HAP-1 (cell line): ENCODE measurements at regions not wholly inside any gene's neighbourhood (a gene's known extent, or its start where the extent isn't known, plus 50 kb on each side); places are given as distances from the start of the nearest gene placed in this dataset.

Source experiments
- DNase-seq, 2 experiments: peaks; one replicate each; pipeline ENCODE4 v3.0.0-alpha.2; 2016 to 2020; ENCODE audit warnings: low spot score in 2 of 2
- H3K27me3 ChIP-seq: fragments of 250-450 bp; sonication (Bioruptor Pico); 2 replicates; pipeline ENCODE4 v1.5.1; 2020; ENCODE audit warnings: low read depth, mild to moderate bottlenecking, moderate library complexity
- H3K36me3 ChIP-seq: fragments of 250-450 bp; sonication (Bioruptor Pico); replicated peaks from 2 replicates; pipeline ENCODE4 v1.5.1; 2020; ENCODE audit warnings: mild to moderate bottlenecking
- H3K4me1 ChIP-seq: fragments of 250-450 bp; sonication (Bioruptor Pico); 2 replicates; pipeline ENCODE4 v1.5.1; 2020; ENCODE audit warnings: mild to moderate bottlenecking
- H3K4me3 ChIP-seq: fragments of 250-450 bp; sonication (Bioruptor Pico); 2 replicates; pipeline ENCODE4 v1.5.1; 2020; ENCODE audit warnings: mild to moderate bottlenecking, moderate library complexity
- H3K9me3 ChIP-seq: fragments of 250-450 bp; sonication (Bioruptor Pico); 2 replicates; pipeline ENCODE4 v1.5.1; 2020; ENCODE audit warnings: mild to moderate bottlenecking, moderate library complexity
- in situ Hi-C: fragments of 300-500 bp; cut with MboI; formaldehyde crosslinking; loops from 3 replicates; pipeline ENCODE4 v1.14.3; 2020; ENCODE audit warnings: low sequenced_read_pairs, inconsistent platforms, mixed read lengths

- Histone ChIP-seq H3K4me1 (no peaks in the 10 kb centered on the region), H3K9me3 (no peaks in the 10 kb centered on the region), H3K27me3 (no peaks in the 10 kb centered on the region; the same call in 1 of the 2 replicates), H3K4me3 (no peak overlapping the region), H3K36me3 (no peaks in the 10 kb centered on the region)
- in situ Hi-C loops: no loop called here
- DNase-seq: no peak
Observed at GRCh38 chr17:55584861-55585260, 73.6 kb upstream of the SMIM36 start.

GRCh38 chr17:55584055-55584685 is 72.9 kb upstream of the SMIM36 start:
- H3K27me3 ChIP-seq: no peaks in the 10 kb centered on the region; the same call in 1 of the 2 replicates
- in situ Hi-C loops: no loop called here
- no peak for DNase-seq
- no peaks in the 10 kb centered on the region for H3K9me3 ChIP-seq
- H3K4me3 ChIP-seq: no peak overlapping the region
- no peaks in the 10 kb centered on the region for H3K4me1 ChIP-seq
- H3K36me3 ChIP-seq: no peaks in the 10 kb centered on the region

GRCh38 chr17:55582897-55583296 is 71.6 kb upstream of the SMIM36 start:
- H3K4me1 ChIP-seq: no peaks in the 10 kb centered on the region
- no peaks in the 10 kb centered on the region for H3K9me3 ChIP-seq
- H3K27me3 ChIP-seq: no peaks in the 10 kb centered on the region; the same call in 1 of the 2 replicates
- DNase-seq: no peak
- no peaks in the 10 kb centered on the region for H3K36me3 ChIP-seq
- in situ Hi-C loops: no loop called here
- no peak overlapping the region for H3K4me3 ChIP-seq

GRCh38 chr17:55580596-55581133 is 69.4 kb upstream of the SMIM36 start:
- H3K36me3 ChIP-seq: no peaks in the 10 kb centered on the region
- no peaks in the 10 kb centered on the region for H3K9me3 ChIP-seq
- H3K4me3 ChIP-seq: no peak overlapping the region
- in situ Hi-C loops: no loop called here
- DNase-seq: no peak
- H3K4me1 ChIP-seq: no peaks in the 10 kb centered on the region
- no peaks in the 10 kb centered on the region; the same call in 1 of the 2 replicates for H3K27me3 ChIP-seq

- Histone ChIP-seq H3K36me3 (no peaks in the 10 kb centered on the region), H3K9me3 (no peaks in the 10 kb centered on the region), H3K4me3 (no peak overlapping the region), H3K27me3 (no peaks in the 10 kb centered on the region; the same call in 1 of the 2 replicates), H3K4me1 (no peaks in the 10 kb centered on the region)
- in situ Hi-C loops: no loop called here
- peak in 1 of 2 experiments; percentile 26 for DNase-seq
Observed at GRCh38 chr17:55577687-55578086, 66.4 kb upstream of the SMIM36 start.

GRCh38 chr17:55576996-55577586 is 65.8 kb upstream of the SMIM36 start:
- no peak for DNase-seq
- in situ Hi-C loops: no loop called here
- no peaks in the 10 kb centered on the region for H3K9me3 ChIP-seq
- no peak overlapping the region for H3K4me3 ChIP-seq
- H3K4me1 ChIP-seq: no peaks in the 10 kb centered on the region
- no peaks in the 10 kb centered on the region; the same call in 1 of the 2 replicates for H3K27me3 ChIP-seq
- no peaks in the 10 kb centered on the region for H3K36me3 ChIP-seq

- Histone ChIP-seq H3K27me3 (no peaks in the 10 kb centered on the region; the same call in 1 of the 2 replicates), H3K9me3 (no peaks in the 10 kb centered on the region), H3K4me1 (no peaks in the 10 kb centered on the region), H3K4me3 (no peak overlapping the region), H3K36me3 (no peaks in the 10 kb centered on the region)
- in situ Hi-C loops: no loop called here
- no peak for DNase-seq
Observed at GRCh38 chr17:55576237-55576995, 65.2 kb upstream of the SMIM36 start.

GRCh38 chr17:55575058-55575636 is 63.9 kb upstream of the SMIM36 start:
- DNase-seq: no peak
- Histone ChIP-seq H3K36me3 (no peaks in the 10 kb centered on the region), H3K4me3 (no peak overlapping the region), H3K9me3 (no peaks in the 10 kb centered on the region), H3K4me1 (no peaks in the 10 kb centered on the region), H3K27me3 (peaks cover 3% of the 10 kb centered on the region; the same call in 1 of the 2 replicates)
- in situ Hi-C loops: no loop called here

- Histone ChIP-seq H3K27me3 (peaks cover 3% of the 10 kb centered on the region; the same call in 1 of the 2 replicates), H3K9me3 (no peaks in the 10 kb centered on the region), H3K4me1 (no peaks in the 10 kb centered on the region), H3K4me3 (no peak overlapping the region), H3K36me3 (no peaks in the 10 kb centered on the region)
- in situ Hi-C loops: no loop called here
- DNase-seq: no peak
Observed at GRCh38 chr17:55572599-55572998, 61.3 kb upstream of the SMIM36 start.

- Histone ChIP-seq H3K4me3 (no peak overlapping the region), H3K36me3 (no peaks in the 10 kb centered on the region), H3K9me3 (no peaks in the 10 kb centered on the region), H3K4me1 (no peaks in the 10 kb centered on the region), H3K27me3 (peaks cover 3% of the 10 kb centered on the region; the same call in 1 of the 2 replicates)
- in situ Hi-C loops: no loop called here
- DNase-seq: no peak
Observed at GRCh38 chr17:55572139-55572538, 60.9 kb upstream of the SMIM36 start.

- no peaks in the 10 kb centered on the region for H3K36me3 ChIP-seq
- no peaks in the 10 kb centered on the region for H3K9me3 ChIP-seq
- in situ Hi-C loops: no loop called here
- no peak for DNase-seq
- H3K4me1 ChIP-seq: no peaks in the 10 kb centered on the region
- H3K4me3 ChIP-seq: no peak overlapping the region
- H3K27me3 ChIP-seq: peaks cover 3% of the 10 kb centered on the region; the same call in 1 of the 2 replicates
Observed at GRCh38 chr17:55571095-55571494, 59.8 kb upstream of the SMIM36 start.

- in situ Hi-C loops: no loop called here
Observed at GRCh38 chr17:55570391-55570790, 59.1 kb upstream of the SMIM36 start.

More at GRCh38 chr17:55570391-55570790, 59.1 kb upstream of the SMIM36 start:
- H3K27me3 ChIP-seq: peaks cover 3% of the 10 kb centered on the region; the same call in 1 of the 2 replicates
- no peaks in the 10 kb centered on the region for H3K36me3 ChIP-seq
- no peak overlapping the region for H3K4me3 ChIP-seq
- H3K4me1 ChIP-seq: no peaks in the 10 kb centered on the region
- DNase-seq: no peak
- H3K9me3 ChIP-seq: no peaks in the 10 kb centered on the region
